D721Med (cell line): ENCODE measurements at regions not wholly inside any gene's neighbourhood (a gene's known extent, or its start where the extent isn't known, plus 50 kb on each side); places are given as distances from the start of the nearest gene placed in this dataset.
"Not testable (repeated sequence)": the region's sequence is repeated elsewhere in the genome, so short reads cannot be mapped to it uniquely, and the experiment has no call there.

Experiments used
- DNase-seq: peaks from one replicate; pipeline ENCODE4 v3.0.0; 2011; ENCODE audit warnings: low spot score; ENCODE audit not compliant: insufficient read length
- FAIRE-seq: peaks from 2 replicates; lab custom pipeline; 2011; peaks lifted over from hg19 to GRCh38; lab: Jason Lieb, UNC
- TF ChIP-seq, protein P1 (sequence below): IDR thresholded peaks from 2 replicates; pipeline ENCODE4 v1.5.1; 2012; ENCODE audit warnings: mild to moderate bottlenecking, control low read depth; ENCODE audit not compliant: insufficient read depth; ENCODE audit errors: missing control alignments

GRCh38 chr5:75839547-75839946, 122.3 kb upstream of the POC5 start:
- no peak for FAIRE-seq
- TF ChIP-seq, protein P1, sequence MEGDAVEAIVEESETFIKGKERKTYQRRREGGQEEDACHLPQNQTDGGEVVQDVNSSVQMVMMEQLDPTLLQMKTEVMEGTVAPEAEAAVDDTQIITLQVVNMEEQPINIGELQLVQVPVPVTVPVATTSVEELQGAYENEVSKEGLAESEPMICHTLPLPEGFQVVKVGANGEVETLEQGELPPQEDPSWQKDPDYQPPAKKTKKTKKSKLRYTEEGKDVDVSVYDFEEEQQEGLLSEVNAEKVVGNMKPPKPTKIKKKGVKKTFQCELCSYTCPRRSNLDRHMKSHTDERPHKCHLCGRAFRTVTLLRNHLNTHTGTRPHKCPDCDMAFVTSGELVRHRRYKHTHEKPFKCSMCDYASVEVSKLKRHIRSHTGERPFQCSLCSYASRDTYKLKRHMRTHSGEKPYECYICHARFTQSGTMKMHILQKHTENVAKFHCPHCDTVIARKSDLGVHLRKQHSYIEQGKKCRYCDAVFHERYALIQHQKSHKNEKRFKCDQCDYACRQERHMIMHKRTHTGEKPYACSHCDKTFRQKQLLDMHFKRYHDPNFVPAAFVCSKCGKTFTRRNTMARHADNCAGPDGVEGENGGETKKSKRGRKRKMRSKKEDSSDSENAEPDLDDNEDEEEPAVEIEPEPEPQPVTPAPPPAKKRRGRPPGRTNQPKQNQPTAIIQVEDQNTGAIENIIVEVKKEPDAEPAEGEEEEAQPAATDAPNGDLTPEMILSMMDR, result no peak
- DNase-seq, result no peak

DNA sequence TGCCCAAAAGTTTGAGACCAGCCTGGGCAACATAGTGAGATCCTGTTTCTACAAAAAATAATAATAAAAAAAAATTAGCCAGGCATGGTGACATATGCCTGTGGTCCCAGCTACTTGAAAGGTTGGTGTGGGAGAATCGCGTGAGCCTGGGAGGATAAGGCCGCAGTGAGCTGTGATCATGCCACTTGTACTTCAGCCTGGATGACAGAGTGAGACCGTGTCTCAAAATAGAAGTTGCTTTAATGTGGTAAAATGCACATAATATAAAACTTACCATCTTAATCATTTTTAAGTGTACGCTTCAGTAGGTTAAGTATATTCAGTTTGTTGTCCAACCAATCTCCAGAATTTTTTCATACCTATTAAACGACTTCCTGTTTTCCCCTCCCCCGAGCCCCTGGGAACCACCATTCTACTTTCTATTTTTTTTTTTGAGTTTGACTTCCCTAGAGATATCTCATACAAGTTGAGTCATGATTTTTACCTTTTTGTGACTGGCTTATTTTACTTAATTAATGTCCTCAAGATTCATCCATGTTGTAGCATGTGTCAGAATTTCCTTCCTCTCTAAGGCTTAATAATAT, 120.1 kb upstream of the POC5 start:
- TF ChIP-seq, protein P1, result no peak
- DNase-seq, result no peak
- no peak for FAIRE-seq

DNA sequence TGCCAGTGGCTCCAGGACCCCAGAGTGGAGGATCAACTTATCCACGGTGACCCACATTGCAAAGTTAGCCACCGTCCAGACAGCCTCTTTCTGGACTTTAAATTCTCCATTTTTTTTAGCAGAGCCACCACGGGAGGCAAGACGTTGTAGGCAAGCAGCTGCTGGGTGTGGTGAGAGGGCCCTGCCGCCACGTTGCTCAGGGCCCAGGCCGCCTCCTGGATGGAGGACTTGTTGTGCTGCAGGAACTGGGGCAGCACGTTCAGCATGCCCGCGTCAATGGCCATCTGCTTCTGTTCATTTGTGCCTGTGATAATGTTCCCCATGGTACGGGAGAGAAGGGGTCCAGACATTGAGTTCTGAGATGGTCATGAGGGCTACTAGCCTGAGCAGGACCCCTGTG, 114.3 kb upstream of the POC5 start:
- no peak for FAIRE-seq
- TF ChIP-seq, protein P1, result no peak
- DNase-seq, result no peak

DNA sequence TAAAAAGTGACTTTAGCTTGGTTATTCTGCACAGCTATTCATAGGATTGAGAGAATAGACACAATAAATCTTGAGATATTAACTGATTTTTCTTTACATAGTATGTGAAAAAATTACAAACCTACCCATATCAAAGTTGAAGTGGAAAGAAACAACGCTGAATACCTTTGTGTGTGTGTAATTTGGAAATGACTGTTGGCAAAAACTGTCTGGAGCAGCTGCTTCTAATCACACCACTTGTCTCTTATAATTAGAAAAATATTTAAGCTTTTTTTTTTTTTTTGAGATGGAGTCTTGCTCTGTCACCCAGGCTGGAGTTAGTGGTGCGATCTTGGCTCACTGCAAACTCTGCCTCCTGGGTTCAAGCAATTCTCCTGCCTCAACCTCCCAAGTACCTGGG, 110.8 kb upstream of the POC5 start:
- FAIRE-seq, result no peak
- TF ChIP-seq, protein P1, result no peak
- no peak for DNase-seq

DNA sequence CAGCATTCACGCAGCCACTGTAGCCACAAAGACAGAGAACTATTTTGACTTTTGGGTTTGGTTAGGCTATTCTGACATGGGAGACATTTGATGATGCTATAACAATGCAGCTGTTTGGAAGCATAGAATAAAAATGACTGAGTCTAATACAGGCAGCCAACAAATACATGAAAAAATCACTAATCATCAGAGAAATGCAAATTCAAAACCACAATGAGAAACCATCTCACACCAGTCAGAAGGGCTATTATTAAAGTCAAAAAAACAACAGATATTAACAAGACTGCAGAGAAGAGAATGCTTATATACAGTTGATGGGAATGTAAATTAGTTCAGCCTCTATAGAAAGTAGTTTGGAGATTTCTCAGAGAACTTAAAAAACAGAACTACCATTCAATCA, 107.1 kb upstream of the POC5 start:
- TF ChIP-seq, protein P1, result no peak
- DNase-seq (no peak), FAIRE-seq (no peak)

DNA sequence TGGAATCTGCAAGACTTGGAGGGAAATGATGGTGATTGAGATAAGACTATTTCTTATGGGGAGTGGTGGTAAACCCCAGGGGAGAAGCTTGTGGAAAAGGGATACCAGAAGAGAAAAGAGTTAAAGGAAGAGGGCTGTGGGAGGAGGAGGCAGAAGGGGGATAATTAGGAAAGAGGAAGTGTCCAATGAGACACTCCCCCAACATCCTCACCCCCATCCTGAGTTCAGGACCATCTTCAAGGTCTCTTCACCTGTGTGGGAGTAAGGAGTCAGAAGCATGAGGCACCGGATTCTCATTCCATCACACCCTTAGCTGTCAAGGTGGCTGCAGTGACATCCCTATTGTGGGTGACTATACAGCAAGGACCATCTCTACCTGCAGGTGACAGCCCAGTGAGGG, 106.6 kb upstream of the POC5 start:
- no peak for DNase-seq
- FAIRE-seq, result no peak
- TF ChIP-seq, protein P1, result no peak

- FAIRE-seq (no peak), DNase-seq (no peak)
- TF ChIP-seq, protein P1, result no peak
These were observed 101.4 kb upstream of the POC5 start for GRCh38 chr5:75818661-75819060.

DNA sequence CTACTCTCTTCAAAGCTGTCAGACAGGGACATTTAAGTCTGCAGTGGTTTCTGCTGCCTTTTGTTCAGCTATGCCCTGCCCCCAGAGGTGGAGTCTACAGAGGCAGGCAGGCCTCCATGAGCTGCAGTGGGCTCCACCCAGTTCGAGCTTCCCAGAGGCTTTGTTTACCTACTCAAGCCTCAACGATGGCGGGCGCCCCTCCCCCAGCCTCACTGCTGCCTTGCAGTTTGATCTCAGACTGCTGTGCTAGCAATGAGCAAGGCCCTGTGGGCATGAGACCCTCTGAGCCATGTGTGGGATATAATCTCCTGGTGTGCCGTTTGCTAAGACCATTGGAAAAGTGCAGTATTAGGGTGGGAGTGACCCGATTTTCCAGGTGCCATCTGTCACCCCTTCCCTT, 82.5 kb upstream of the POC5 start:
- FAIRE-seq, result not testable (repeated sequence)

DNA sequence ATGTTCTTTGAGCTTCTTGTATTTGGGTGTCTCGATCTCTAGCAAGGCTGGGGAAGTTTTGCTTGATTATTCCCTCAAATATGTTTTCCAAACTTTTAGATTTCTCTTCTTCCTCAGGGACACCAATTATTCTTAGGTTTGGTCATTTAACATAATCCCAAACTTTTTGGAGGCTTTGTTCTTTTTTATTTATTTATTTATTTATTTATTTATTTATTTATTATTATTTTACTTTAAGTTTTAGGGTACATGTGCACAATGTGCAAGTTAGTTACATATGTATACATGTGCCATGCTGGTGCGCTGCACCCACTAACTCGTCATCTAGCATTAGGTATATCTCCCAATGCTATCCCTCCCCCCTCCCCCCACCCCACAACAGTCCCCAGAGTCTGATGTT, 52.1 kb upstream of the POC5 start:
- FAIRE-seq, result not testable (repeated sequence)

More for the DNA sequence above, 82.5 kb upstream of the POC5 start:
- not testable (repeated sequence) for DNase-seq

More for the DNA sequence above, 52.1 kb upstream of the POC5 start:
- DNase-seq, result not testable (repeated sequence)
